GM21360 (cell line): ENCODE measurements at regions not wholly inside any gene's neighbourhood (a gene's known extent, or its start where the extent isn't known, plus 50 kb on each side); places are given as distances from the start of the nearest gene placed in this dataset.

Experiments used
- ATAC-seq: cut with Tn5 transposase; IDR thresholded peaks from one replicate; pipeline ENCODE4 v1.9.1; 2021; ENCODE audit warnings: mild to moderate bottlenecking, moderate library complexity; ENCODE audit not compliant: unreplicated experiment

DNA sequence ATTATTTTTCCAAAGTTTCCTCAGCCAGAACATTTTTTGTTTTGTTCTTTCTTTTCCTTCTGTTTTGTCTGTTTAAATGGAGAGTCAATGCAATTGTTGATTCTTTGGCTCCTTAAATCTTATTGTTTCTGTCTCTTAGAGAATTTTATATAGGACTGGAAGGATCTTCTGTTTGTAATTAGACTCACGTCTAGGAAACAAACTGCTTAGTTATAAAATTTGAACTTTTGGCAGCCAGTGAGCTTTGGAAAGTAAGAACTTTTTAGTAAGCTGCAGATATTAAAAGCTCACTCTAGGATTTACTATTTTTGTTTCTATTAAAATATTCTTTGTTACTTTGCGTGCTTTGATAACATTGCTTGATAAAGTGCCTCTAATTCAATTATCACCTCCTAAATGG is 109.8 kb upstream of the HNRNPU start:
- ATAC-seq: no peak

DNA sequence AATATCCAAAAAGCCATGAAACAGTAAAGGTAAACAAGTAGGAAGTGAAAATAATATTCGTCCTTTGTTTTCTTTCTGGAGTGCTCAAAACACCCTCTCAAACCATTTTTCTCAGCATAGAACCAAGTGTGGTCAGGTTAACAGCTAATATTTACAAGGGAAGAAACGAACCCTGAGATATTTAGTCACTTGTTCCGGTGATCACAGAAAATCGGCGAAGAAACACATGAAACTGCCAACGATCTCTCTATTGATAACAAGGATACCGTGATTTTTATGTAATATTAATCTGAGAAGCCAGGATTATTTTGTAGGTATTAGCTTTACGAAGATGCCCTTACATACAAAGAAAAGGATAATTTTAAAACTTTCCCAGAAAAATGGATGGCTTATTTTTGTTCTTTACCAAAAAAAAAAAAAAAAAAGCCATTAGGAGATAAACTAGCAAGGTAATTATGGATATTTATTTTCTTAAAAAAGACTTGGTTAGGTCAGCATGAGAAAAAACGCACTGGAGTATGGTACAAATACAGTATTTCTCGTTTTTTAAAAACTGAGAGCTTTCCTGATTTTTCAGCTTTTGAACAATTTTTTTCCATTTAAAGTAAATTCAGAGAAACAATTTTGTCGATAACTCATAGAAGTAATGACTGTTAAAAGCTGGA is 107.3 kb upstream of the HNRNPU start:
- ATAC-seq: no peak

DNA sequence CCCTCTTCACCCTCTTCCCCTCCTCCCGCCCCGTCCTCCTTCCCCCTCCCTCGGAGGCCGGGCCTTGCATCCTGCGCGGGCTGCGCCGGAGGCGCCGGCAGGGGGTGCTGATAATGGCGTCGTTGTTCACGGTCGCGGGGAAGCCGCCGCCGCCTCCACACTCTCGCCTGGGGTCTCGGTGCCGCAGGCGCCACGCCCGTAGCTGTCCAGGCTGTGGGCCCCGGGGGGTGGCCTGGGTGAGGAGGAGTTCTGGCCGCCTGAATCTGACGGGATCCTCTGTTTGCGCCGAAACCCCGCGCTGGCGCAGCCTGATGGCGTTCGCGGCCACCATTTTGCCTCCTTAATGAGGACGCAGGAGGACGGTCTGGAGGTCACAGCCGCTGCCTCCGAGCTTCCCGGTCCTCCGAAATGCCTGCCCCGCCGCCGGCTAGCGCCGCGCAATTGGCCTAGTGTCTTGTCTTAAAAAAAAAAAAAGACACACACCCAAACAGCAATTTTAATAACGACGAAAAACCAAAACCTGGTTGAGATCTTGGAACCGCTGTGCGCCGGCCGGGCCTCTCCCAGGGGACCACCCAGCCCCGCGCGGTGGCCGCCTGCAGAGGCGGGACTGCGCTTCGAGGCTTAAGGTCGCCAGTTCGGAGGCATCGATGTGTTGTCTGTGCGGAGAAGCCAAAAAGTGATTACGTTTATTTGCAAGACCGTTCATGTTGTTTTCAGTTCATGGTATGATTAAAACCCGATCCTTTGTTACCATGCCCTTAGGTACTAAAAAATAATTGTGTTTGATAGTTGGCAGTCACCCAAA is 106.6 kb upstream of the HNRNPU start:
- ATAC-seq: peak; percentile 67

DNA sequence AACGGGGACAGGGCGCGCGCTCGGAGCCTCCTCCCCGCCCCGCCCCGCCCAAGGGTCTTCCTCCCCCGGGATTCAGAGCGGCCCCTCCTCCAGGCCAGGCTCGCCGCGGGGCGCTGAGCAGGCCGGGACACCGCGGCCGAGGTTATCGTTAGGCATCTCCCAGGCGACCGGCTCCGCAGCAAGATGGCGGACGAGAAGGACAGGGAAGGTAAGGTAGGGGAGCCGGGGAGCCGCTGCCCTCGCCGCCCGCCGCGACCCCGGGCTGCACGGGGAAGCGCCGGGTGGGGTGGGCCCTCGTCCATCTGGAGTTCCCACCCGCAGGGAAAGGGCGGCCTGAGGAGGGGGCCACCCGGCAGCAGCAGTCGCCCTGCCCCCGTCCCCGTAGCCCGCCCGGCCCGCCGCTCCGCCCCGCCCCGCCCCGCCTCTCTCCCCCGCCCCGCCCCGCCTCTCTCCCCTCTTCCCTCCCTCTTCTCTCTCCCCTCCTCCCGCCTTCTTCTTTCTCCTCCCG is 105.9 kb upstream of the HNRNPU start:
- peak; percentile 45 for ATAC-seq

DNA sequence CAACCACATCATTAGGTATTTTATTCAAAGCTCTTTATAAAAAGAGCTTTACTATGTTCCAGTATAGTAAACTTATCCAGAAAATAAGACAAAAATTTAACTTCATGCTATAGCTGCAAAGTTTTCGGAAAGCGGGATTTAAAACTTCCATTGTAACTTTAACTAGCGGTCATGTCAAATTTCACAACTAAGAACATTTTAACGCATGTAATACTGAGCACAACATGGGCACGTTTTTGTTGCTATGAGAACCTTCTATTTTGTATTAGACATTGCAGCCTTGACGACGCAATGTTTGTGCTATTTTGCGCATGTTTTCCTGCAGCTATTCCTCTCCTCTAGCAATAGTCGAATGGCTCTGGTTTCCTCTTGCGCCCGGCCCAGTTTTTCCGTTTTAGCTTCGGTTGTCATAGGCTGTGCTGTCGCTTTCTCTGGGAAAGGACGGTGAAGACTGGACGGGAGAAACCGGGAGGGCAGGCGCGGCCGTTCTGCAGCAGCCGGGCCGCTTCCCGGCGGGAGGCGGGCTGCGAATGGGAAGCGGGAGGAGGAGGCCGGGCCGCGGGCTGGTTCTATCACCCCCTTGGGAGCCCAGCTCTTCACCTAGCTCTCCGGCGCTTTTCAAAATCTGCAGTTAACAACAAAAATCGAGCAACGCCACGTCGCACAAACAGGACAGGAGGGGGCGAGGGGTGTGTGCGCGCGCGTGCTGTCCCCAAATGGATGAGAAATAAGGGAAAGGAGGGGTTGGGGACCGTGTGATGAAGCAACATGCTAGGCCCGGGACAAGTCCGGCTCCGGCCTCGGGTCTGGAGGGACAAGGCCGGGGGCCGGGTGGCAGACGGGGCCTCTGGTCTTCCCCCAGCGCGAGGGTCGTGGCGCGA is 105.3 kb upstream of the HNRNPU start:
- ATAC-seq: no peak

DNA sequence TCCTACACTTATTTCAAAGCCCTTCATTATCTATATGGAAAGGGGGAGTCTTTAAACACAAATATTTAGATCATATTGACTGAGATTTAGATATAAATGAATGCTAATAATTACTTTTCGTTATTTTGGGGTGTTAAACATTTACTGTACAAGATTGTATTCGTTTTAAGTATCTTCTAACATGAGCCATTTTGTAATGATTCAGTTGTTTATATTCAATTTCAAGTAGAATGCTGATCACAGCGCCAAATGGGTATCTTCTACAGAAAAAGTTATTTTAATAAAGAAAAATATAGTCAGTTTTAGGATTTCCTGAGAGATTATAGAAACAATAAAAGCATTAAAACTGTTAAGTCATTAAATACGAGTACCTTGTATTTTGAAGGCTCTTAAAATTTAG is 104.5 kb upstream of the HNRNPU start:
- no peak for ATAC-seq

DNA sequence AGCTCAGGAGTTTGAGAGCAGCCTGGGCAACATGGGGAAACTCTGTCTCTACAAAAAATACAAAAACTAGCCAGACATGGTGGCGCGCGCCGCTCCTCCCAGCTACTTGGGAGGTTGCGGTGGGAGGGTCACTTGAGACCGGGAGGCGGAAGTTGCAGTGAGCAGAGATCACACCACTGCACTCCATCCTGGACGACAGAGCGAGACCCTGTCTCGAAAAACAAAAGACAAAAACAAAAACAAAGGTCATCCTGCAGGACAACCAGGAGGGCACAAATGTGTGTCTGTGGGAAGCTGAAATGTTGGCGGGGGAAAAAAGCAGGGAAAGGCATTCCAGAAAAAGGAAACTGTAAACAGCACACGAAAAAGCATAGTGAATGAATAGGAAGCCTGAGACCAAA is 104.1 kb upstream of the HNRNPU start:
- no peak for ATAC-seq

DNA sequence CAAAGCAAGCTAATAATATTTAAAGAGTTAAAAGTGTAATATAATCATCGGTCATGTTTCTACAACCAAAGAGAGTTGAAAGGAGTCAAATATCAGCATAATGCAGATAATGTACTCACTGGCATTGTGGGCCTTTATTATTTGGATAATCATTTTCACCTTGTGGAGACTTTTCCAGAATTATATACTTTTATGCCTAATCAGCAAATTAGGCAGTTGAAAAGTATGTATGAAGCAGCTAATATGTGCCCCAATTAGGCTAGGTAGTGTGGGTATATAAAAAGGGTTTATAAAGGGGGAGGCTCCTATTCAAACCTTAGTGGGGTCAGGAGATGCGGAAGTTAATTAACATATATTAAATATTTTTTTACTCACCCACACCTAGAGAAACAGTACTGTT is 102.8 kb upstream of the HNRNPU start:
- ATAC-seq: no peak

DNA sequence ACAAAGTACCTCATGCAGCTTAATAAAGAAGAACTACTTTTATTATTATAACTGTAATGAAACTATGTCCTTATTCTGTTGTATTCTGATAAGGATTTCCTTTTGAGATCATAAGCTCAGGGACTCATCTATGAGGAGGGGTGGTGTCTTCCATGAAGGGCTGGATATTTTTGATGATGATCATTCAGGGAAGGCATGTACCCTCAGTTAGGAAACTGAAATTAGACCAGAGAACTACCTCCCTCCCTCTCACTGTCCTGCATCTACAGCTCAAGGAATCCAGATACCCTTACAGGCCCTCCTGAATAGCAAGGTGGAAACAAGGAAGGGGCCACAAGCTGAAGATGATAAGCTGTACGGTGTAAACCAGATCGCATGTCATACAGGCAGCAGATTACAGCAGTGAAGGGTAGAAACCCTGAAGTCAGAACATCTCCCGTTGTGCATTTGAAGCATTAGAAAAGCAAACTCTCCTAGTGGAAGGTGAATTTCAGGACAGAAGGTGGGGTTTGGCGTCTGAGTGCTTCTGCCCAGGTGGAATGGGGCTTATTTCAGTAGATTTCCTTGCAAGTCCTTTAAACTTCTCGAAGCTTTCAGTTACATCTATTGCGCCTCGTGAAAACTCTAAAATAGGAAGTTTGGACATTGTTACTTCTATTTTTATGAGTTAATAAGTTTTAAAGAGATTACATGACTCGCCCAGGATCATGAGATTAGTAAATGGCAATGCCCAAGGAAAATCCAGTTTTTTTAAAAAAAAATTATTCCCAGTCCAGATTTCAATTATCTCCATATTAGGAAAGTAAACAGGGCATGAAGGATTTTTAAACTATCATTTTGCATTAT is 101.1 kb upstream of the HNRNPU start:
- no peak for ATAC-seq

DNA sequence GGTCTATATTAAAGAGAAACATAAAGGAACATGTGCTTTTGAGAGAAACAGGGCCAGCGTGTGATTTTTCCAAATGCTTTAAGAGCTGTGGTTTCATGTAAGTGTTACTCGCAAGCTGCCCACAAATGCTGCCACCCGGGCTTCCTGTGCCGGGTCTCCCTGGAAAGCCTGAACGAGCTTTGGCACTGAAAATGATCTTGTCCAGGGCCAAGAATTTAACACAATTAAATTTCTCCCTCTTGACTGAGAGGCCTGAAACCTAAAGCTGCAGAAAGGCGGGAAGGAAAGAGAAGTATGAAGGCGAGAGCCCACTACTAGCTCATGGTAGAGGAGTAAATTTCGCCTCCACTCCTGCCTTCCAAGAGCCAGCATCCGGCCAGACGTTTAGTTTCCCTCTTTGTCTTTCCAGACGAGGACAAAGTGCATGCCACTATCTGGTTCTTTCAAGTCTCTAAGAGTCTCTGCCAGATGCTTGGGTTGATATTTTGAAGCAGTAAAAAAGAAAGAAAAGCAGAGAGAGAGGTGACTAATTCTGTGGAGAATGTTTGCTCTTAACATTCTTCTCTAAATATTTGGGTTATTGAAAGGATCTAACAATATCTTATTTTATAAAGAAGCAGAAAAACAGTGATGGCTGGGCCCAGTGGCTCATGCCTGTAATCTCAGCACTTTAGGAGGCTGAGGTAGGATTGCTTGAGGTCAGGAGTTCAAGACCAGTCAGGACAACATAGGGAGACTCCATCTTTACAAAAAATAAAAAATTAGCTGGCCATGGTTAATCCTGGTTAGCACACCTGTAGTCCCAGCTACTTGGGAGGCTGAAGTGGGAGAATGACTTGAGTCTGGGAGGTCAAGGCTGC is 100.0 kb upstream of the HNRNPU start:
- ATAC-seq: no peak

DNA sequence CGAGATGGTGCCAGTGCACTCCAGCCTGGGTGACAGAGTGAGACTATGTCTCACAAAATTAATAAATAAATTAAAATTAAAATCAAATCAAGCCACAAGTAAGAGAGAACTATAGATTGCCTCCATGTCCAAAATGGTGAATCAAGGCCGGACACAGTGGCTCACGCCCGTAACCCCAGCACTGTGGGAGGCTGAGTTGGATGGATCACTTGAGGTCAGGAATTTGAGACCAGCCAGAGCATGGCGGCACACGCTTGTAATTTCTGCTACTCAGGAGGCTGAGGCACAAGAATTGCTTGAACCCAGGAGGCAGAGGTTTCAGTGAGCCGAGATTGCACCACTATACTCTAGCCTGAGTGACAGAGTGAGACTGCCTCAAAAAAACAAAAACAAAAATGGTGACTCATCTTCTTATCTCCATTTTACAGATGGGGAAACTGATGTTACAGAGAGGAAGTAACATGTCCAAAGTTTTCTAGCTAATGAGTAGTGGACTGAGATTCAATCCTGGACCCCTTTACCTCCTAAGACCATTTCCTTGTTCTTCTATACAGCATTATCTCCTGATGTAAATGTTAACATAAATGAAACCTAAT is 99.0 kb upstream of the HNRNPU start:
- no peak for ATAC-seq

DNA sequence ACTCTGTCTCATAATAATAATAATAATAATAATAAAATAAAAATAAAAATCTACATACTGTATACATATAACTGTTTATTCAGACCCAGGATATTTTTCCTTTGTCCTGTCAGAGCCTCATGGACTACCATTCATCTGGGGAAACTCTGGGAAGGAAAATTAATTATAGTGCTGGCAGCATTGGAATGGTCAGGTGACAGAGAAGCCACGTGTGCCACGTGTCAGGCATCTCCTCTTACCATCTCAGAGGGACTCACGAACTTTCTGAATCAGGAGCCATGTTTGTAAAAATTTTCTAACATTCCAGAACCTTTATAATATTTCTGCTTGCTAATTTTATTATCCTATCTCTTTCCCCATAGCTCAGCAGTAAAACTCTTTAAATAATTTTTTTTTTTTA is 97.8 kb upstream of the HNRNPU start:
- ATAC-seq: no peak

DNA sequence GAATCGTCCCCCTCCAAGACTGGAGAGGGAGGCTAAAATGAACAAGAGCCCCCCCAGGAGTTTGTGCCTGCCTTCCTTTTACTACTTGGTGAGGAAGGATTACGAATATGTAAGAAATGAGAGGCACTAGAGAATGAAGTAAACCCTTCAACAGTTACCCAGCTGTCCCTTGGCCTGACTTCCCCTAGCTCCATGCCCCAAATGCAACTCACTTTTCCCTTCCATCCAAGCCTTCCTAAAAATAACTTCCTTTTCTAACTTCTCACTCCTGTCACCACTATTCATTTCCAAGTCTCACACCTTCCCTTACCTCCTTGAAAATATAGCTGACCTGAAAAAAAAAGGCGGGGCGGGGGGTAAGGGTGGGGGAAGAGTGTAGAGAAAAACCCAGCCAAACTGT is 96.6 kb upstream of the HNRNPU start:
- ATAC-seq: no peak

DNA sequence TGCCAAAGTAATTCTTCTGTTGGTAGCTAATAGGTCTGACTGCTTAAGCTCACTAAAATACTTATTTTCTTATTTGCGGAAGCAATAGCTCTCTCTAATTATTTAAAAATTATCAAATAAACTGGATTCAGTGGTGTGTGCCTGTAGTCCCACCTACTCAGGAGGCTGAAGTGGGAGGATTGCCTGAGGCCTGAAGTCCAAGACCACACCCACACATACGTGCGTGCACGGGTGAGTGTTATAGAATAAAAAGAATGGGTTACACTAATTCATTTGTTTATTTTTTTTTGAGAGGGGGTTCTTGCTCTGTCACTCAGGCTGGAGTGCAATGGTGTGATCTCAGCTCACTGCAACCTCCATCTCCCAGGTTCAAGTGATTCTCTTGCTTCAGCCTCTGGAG is 94.2 kb upstream of the HNRNPU start:
- no peak for ATAC-seq

DNA sequence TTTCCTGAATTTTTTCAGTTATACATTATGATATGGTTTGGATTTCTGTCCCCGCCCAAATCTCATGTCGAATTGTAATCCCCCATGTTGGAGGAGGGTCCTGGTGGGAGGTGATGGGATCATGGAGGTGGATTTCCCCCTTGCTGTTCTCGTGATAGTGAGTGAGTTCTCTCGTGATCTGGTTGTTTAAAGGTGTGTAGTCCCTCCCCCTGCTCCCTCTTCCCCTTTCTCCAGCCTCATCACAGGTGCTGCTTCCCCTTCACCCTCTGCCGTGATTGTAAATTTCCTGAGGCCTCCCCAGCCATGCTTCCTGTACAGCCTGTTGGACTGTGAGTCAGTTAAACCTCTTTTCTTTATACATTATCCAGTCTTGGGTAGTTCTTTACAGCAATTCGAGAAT is 93.2 kb upstream of the HNRNPU start:
- ATAC-seq: no peak

DNA sequence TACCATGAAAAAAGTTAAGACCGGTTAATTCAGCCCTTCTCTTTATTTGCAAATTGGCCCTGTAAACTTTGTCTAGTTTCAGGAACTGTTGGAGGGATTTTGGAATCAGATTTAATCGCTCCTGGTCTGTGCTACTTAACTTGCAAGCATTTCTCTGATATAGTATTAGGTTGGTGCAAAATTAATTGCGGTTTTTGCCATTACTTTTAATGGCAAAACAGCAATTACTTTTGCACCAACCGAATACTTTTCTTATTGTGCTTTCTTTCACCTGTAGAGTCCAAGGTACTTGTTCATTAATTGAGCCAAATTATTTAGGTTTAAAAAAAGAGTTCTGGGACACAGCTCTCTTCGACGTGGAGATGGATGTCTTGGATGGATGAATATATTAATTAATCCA is 92.8 kb upstream of the HNRNPU start:
- ATAC-seq: no peak

DNA sequence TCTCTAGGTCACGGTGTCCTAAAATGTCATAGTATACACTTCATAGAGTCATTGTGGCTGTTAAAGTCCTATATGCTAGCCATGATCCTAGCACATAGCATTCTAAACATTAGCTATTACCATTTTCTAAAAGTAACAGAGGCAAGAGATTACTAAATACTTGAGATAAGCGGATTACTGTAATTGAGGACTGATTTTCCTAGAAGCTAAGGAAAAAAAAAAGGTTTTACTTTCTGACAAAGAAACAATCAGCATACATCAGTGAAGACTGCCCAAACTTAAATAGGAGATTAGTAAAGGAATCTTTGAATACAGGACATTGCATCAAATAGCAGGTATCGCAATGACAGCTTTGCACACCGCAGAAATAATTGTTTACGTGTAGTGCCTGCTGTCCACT is 91.3 kb upstream of the HNRNPU start:
- no peak for ATAC-seq

DNA sequence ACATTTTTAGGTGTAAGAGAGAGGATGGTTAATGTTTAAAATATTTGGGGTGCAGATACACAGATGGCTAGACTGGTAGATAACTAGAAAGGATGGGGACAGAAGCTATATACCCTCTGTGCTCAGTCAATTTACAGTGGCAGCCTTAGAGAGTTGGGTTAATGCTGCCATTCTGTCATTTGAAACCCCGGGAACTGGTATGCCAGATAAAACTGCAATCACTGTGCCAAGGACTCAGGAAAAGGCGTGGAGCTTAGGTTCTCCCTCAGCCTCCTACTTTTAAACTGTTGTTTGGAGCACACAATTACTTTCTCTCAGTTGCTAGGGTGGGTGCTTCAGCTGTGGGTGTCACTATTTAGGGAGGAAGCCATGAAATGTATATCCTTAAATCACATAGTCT is 90.0 kb upstream of the HNRNPU start:
- no peak for ATAC-seq

DNA sequence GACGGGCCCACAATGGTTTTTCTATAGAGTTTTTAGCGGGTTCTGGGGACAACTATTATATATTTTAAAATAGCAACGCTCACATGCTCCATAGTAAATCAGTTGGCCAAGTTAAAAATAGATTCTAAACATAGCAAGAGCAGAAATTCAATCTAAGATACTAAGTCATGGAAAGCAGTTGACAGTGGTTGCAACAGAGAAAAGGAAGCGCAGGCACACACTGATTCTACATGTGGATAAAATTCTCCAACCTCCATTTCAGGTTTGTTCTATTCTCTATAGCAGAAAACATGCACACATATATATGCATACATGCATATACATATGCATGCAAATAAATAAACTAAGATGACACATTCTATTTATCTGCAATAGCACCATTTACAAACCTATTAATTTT is 89.6 kb upstream of the HNRNPU start:
- no peak for ATAC-seq
